WERI-Rb-1 (cell line): ENCODE measurements at regions not wholly inside any gene's neighbourhood (a gene's known extent, or its start where the extent isn't known, plus 50 kb on each side); places are given as distances from the start of the nearest gene placed in this dataset.

Source experiments
- DNase-seq: peaks from one replicate; pipeline ENCODE4 v3.0.0-alpha.2; 2020
- H3K27ac ChIP-seq: fragments of 250-450 bp; sonication (Bioruptor Pico); 2 replicates; pipeline ENCODE4 v1.5.1; 2020; ENCODE audit warnings: mild to moderate bottlenecking, moderate library complexity
- H3K27me3 ChIP-seq: fragments of 250-450 bp; sonication (Bioruptor Pico); 2 replicates; pipeline ENCODE4 v1.5.1; 2021; ENCODE audit warnings: mild to moderate bottlenecking, low read depth, moderate library complexity; ENCODE audit not compliant: insufficient read depth, severe bottlenecking
- H3K36me3 ChIP-seq: fragments of 250-450 bp; sonication (Bioruptor Pico); 2 replicates; pipeline ENCODE4 v1.5.1; 2020; ENCODE audit warnings: mild to moderate bottlenecking, moderate library complexity
- H3K4me3 ChIP-seq: 2 replicates; pipeline ENCODE4 v1.5.1; 2011; ENCODE audit warnings: low read depth, mild to moderate bottlenecking, control low read depth, low read length
- H3K9me3 ChIP-seq: fragments of 250-450 bp; sonication (Bioruptor Pico); 2 replicates; pipeline ENCODE4 v1.5.1; 2021; ENCODE audit warnings: mild to moderate bottlenecking, moderate library complexity; ENCODE audit not compliant: severe bottlenecking
- CTCF ChIP-seq: IDR thresholded peaks from 2 replicates; pipeline ENCODE4 v1.5.1; 2011; ENCODE audit warnings: low read depth, mild to moderate bottlenecking, control low read depth, inconsistent platforms, low read length

GRCh38 chr12:76247026-76247646 lies 101.1 kb downstream of the BBS10 start:
- Histone ChIP-seq H3K36me3 (no peaks in the 10 kb centered on the region), H3K27me3 (no peaks in the 10 kb centered on the region), H3K27ac (no peak overlapping the region), H3K9me3 (no peaks in the 10 kb centered on the region), H3K4me3 (no peak overlapping the region)
- TF ChIP-seq CTCF, result no peak
- DNase-seq, result no peak

- no peak overlapping the region for H3K27ac ChIP-seq
- no peak for DNase-seq
- no peaks in the 10 kb centered on the region for H3K27me3 ChIP-seq
- no peak overlapping the region for H3K4me3 ChIP-seq
- TF ChIP-seq CTCF, result no peak
- H3K36me3 ChIP-seq, result no peaks in the 10 kb centered on the region
- H3K9me3 ChIP-seq, result no peaks in the 10 kb centered on the region
These were observed 101.6 kb downstream of the BBS10 start for GRCh38 chr12:76246611-76247010.

- no peaks in the 10 kb centered on the region for H3K27me3 ChIP-seq
- no peak for TF ChIP-seq CTCF
- no peak overlapping the region for H3K27ac ChIP-seq
- H3K4me3 ChIP-seq, result no peak overlapping the region
- DNase-seq, result no peak
- H3K36me3 ChIP-seq, result no peaks in the 10 kb centered on the region
- H3K9me3 ChIP-seq, result no peaks in the 10 kb centered on the region
These were observed 103.9 kb downstream of the BBS10 start for GRCh38 chr12:76244300-76244699.

- H3K36me3 ChIP-seq, result no peaks in the 10 kb centered on the region
- no peak for DNase-seq
- H3K27me3 ChIP-seq, result no peaks in the 10 kb centered on the region
- H3K4me3 ChIP-seq, result no peak overlapping the region
- H3K27ac ChIP-seq, result no peak overlapping the region
- H3K9me3 ChIP-seq, result no peaks in the 10 kb centered on the region
- no peak for TF ChIP-seq CTCF
These were observed 105.2 kb downstream of the BBS10 start for GRCh38 chr12:76242813-76243550.

- no peak for TF ChIP-seq CTCF
- no peak overlapping the region for H3K4me3 ChIP-seq
- no peak overlapping the region for H3K27ac ChIP-seq
- no peaks in the 10 kb centered on the region for H3K9me3 ChIP-seq
- DNase-seq, result no peak
- H3K27me3 ChIP-seq, result no peaks in the 10 kb centered on the region
- H3K36me3 ChIP-seq, result no peaks in the 10 kb centered on the region
These were observed 106.8 kb downstream of the BBS10 start for GRCh38 chr12:76241371-76241770.

GRCh38 chr12:76240281-76240680 lies 107.9 kb downstream of the BBS10 start:
- no peaks in the 10 kb centered on the region for H3K36me3 ChIP-seq
- no peak overlapping the region for H3K4me3 ChIP-seq
- no peaks in the 10 kb centered on the region for H3K9me3 ChIP-seq
- TF ChIP-seq CTCF, result no peak
- H3K27ac ChIP-seq, result no peak overlapping the region
- H3K27me3 ChIP-seq, result no peaks in the 10 kb centered on the region
- DNase-seq, result no peak
